H1 (cell line): ENCODE measurements at regions not wholly inside any gene's neighbourhood (a gene's known extent, or its start where the extent isn't known, plus 50 kb on each side); places are given as distances from the start of the nearest gene placed in this dataset.

Source experiments
- CBX8 ChIP-seq: fragments of 300-800, 300-1000 bp; sonication (generic); IDR thresholded peaks from 2 replicates; pipeline ENCODE4 v1.7.1; 2016; ENCODE audit warnings: low read depth, low read length, borderline replicate concordance
- EZH2 ChIP-seq: fragments of 200-600 bp; sonication (generic); IDR thresholded peaks from 2 replicates; pipeline ENCODE4 v1.7.1; 2012; ENCODE audit warnings: low read depth, mild to moderate bottlenecking, moderate library complexity, low read length, inconsistent platforms; ENCODE audit not compliant: severe bottlenecking
- RAD21 ChIP-seq, 2 experiments: IDR thresholded peaks in 1 of 2; conservative IDR thresholded peaks in 1 of 2; 2 replicates each; pipeline ENCODE4 v1.6.1; 2011; ENCODE audit warnings: low read depth in 2 of 2, low read length in 2 of 2, improper control_type of control experiment in 1 of 2, inconsistent platforms in 1 of 2, mild to moderate bottlenecking in 1 of 2, moderate library complexity in 1 of 2
- SAP30 ChIP-seq: fragments of 300-600 bp; sonication (generic); IDR thresholded peaks from 2 replicates; pipeline ENCODE4 v1.7.1; 2012; ENCODE audit warnings: low read length, moderate library complexity, mild to moderate bottlenecking, inconsistent platforms; ENCODE audit not compliant: insufficient read depth, insufficient replicate concordance
- TF ChIP-seq, protein P1 (sequence below): fragments of 300-600 bp; sonication (generic); IDR thresholded peaks from 2 replicates; pipeline ENCODE4 v1.7.1; 2012; ENCODE audit warnings: low read length, moderate library complexity, mild to moderate bottlenecking, inconsistent platforms; ENCODE audit not compliant: insufficient replicate concordance

DNA sequence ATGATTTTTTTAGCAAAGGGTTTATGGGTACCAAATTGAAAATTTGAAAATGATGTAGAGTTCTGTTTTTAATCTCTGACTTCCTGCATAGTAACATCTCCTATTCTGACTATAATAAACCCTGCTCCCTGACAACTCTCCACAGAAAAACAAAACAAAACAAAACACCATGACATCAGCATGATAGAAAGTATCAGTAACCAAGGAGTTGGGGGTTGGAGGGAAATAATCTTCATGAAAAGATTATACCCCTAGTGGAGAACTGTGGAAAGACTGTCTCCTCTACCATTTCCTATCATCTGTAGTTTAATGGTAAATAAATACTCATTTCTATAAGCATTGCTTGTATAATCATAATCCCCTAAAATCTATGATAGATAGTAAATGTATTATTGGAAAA is 1034.8 kb downstream of the NLGN4Y start (continued):
- TF ChIP-seq, protein P1, sequence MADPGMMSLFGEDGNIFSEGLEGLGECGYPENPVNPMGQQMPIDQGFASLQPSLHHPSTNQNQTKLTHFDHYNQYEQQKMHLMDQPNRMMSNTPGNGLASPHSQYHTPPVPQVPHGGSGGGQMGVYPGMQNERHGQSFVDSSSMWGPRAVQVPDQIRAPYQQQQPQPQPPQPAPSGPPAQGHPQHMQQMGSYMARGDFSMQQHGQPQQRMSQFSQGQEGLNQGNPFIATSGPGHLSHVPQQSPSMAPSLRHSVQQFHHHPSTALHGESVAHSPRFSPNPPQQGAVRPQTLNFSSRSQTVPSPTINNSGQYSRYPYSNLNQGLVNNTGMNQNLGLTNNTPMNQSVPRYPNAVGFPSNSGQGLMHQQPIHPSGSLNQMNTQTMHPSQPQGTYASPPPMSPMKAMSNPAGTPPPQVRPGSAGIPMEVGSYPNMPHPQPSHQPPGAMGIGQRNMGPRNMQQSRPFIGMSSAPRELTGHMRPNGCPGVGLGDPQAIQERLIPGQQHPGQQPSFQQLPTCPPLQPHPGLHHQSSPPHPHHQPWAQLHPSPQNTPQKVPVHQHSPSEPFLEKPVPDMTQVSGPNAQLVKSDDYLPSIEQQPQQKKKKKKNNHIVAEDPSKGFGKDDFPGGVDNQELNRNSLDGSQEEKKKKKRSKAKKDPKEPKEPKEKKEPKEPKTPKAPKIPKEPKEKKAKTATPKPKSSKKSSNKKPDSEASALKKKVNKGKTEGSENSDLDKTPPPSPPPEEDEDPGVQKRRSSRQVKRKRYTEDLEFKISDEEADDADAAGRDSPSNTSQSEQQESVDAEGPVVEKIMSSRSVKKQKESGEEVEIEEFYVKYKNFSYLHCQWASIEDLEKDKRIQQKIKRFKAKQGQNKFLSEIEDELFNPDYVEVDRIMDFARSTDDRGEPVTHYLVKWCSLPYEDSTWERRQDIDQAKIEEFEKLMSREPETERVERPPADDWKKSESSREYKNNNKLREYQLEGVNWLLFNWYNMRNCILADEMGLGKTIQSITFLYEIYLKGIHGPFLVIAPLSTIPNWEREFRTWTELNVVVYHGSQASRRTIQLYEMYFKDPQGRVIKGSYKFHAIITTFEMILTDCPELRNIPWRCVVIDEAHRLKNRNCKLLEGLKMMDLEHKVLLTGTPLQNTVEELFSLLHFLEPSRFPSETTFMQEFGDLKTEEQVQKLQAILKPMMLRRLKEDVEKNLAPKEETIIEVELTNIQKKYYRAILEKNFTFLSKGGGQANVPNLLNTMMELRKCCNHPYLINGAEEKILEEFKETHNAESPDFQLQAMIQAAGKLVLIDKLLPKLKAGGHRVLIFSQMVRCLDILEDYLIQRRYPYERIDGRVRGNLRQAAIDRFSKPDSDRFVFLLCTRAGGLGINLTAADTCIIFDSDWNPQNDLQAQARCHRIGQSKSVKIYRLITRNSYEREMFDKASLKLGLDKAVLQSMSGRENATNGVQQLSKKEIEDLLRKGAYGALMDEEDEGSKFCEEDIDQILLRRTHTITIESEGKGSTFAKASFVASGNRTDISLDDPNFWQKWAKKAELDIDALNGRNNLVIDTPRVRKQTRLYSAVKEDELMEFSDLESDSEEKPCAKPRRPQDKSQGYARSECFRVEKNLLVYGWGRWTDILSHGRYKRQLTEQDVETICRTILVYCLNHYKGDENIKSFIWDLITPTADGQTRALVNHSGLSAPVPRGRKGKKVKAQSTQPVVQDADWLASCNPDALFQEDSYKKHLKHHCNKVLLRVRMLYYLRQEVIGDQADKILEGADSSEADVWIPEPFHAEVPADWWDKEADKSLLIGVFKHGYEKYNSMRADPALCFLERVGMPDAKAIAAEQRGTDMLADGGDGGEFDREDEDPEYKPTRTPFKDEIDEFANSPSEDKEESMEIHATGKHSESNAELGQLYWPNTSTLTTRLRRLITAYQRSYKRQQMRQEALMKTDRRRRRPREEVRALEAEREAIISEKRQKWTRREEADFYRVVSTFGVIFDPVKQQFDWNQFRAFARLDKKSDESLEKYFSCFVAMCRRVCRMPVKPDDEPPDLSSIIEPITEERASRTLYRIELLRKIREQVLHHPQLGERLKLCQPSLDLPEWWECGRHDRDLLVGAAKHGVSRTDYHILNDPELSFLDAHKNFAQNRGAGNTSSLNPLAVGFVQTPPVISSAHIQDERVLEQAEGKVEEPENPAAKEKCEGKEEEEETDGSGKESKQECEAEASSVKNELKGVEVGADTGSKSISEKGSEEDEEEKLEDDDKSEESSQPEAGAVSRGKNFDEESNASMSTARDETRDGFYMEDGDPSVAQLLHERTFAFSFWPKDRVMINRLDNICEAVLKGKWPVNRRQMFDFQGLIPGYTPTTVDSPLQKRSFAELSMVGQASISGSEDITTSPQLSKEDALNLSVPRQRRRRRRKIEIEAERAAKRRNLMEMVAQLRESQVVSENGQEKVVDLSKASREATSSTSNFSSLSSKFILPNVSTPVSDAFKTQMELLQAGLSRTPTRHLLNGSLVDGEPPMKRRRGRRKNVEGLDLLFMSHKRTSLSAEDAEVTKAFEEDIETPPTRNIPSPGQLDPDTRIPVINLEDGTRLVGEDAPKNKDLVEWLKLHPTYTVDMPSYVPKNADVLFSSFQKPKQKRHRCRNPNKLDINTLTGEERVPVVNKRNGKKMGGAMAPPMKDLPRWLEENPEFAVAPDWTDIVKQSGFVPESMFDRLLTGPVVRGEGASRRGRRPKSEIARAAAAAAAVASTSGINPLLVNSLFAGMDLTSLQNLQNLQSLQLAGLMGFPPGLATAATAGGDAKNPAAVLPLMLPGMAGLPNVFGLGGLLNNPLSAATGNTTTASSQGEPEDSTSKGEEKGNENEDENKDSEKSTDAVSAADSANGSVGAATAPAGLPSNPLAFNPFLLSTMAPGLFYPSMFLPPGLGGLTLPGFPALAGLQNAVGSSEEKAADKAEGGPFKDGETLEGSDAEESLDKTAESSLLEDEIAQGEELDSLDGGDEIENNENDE, result no peak
- TF ChIP-seq SAP30, result no peak
- TF ChIP-seq RAD21 (IDR thresholded peaks at IDR 0.05 in 1 of 2, conservative IDR thresholded peaks at IDR 0.05 in 1 of 2; ENCODE audit: low read depth in 2 of 2, low read length in 2 of 2), result no peak
- no peak for TF ChIP-seq CBX8
- TF ChIP-seq EZH2, result no peak
